Neural cell (in vitro differentiated cells): ENCODE measurements at regions not wholly inside any gene's neighbourhood (a gene's known extent, or its start where the extent isn't known, plus 50 kb on each side); places are given as distances from the start of the nearest gene placed in this dataset.

ENCODE experiments used
- H2AFZ ChIP-seq: fragments of 200-600, 300-800 bp; sonication (generic), shearing (Covaris generic); 2 replicates; pipeline ENCODE4 v1.6.0; 2014; ENCODE audit warnings: low read depth, mild to moderate bottlenecking, antibody characterized with exemption, low read length, moderate library complexity
- H3F3A ChIP-seq: fragments of 200-600 bp; shearing (Covaris generic); 2 replicates; pipeline ENCODE4 v1.6.1; 2016; ENCODE audit warnings: mild to moderate bottlenecking, moderate library complexity, mixed read lengths, antibody characterized with exemption, low read length; ENCODE audit not compliant: insufficient read depth, poor library complexity, severe bottlenecking
- H3K27ac ChIP-seq: fragments of 200-600, 300-800 bp; sonication (generic), shearing (Covaris generic); 2 replicates; pipeline ENCODE4 v1.5.1; 2014; ENCODE audit warnings: mild to moderate bottlenecking, low read length, moderate library complexity
- H3K27me3 ChIP-seq: fragments of 300-800, 200-600 bp; sonication (generic), shearing (Covaris generic); 2 replicates; pipeline ENCODE4 v1.6.0; 2014; ENCODE audit warnings: mild to moderate bottlenecking, low read depth, low read length, moderate library complexity; ENCODE audit not compliant: insufficient read depth
- H3K36me3 ChIP-seq: fragments of 300-800, 200-600 bp; sonication (generic), shearing (Covaris generic); 2 replicates; pipeline ENCODE4 v1.5.1; 2014; ENCODE audit warnings: mild to moderate bottlenecking, antibody characterized with exemption, low read length, moderate library complexity; ENCODE audit not compliant: insufficient read depth
- H3K4me2 ChIP-seq: fragments of 300-800, 200-600 bp; sonication (generic), shearing (Covaris generic); 2 replicates; pipeline ENCODE4 v1.6.0; 2014; ENCODE audit warnings: mild to moderate bottlenecking, low read length
- H3K4me3 ChIP-seq: fragments of 300-800, 200-600 bp; sonication (generic), shearing (Covaris generic); 2 replicates; pipeline ENCODE4 v1.5.1; 2014; ENCODE audit warnings: mild to moderate bottlenecking, low read length, moderate library complexity
- H3K79me2 ChIP-seq: fragments of 200-600 bp; shearing (Covaris generic); replicated peaks from 2 replicates; pipeline ENCODE4 v1.6.0; 2014; ENCODE audit warnings: mild to moderate bottlenecking, low read length, moderate library complexity; ENCODE audit not compliant: insufficient read depth
- H3K9ac ChIP-seq: fragments of 300-800, 200-600 bp; sonication (generic), shearing (Covaris generic); 2 replicates; pipeline ENCODE4 v1.6.1; 2016; ENCODE audit warnings: mild to moderate bottlenecking, low read length, mixed read lengths
- H3K9me2 ChIP-seq: fragments of 200-600 bp; shearing (Covaris generic); 2 replicates; pipeline ENCODE4 v1.6.1; 2016; ENCODE audit warnings: mild to moderate bottlenecking, low read length, mixed read lengths; ENCODE audit not compliant: insufficient read depth
- H3K9me3 ChIP-seq: fragments of 200-600, 300-800 bp; sonication (generic), shearing (Covaris generic); 2 replicates; pipeline ENCODE4 v1.6.1; 2016; ENCODE audit warnings: mild to moderate bottlenecking, mixed run types, low read length, moderate library complexity, mixed read lengths
- H4K20me1 ChIP-seq: fragments of 200-600 bp; shearing (Covaris generic); 2 replicates; pipeline ENCODE4 v1.6.1; 2016; ENCODE audit warnings: mild to moderate bottlenecking, mixed run types; ENCODE audit not compliant: insufficient read depth
- EP300 ChIP-seq: fragments of 450-650 bp; conservative IDR thresholded peaks from 2 replicates; pipeline ENCODE4 v1.6.1; 2014; ENCODE audit warnings: antibody characterized with exemption, mild to moderate bottlenecking, moderate library complexity; ENCODE audit not compliant: poor library complexity, severe bottlenecking
- EZH2 ChIP-seq: fragments of 200-600, 300-800 bp; shearing (Covaris generic), sonication (generic); IDR thresholded peaks from 2 replicates; pipeline ENCODE4 v1.6.1; 2014; ENCODE audit warnings: antibody characterized with exemption, low read length, borderline replicate concordance, mild to moderate bottlenecking; ENCODE audit not compliant: insufficient read depth, poor library complexity, severe bottlenecking
- MXI1 ChIP-seq: fragments of 450-650 bp; conservative IDR thresholded peaks from 2 replicates; pipeline ENCODE4 v1.6.1; 2014; ENCODE audit warnings: antibody characterized with exemption, mild to moderate bottlenecking; ENCODE audit not compliant: poor library complexity, severe bottlenecking
- POLR2AphosphoS5 ChIP-seq: IDR thresholded peaks from 2 replicates; pipeline ENCODE4 v1.6.1; 2012
- RAD21 ChIP-seq: fragments of 450-650 bp; conservative IDR thresholded peaks from 2 replicates; pipeline ENCODE4 v1.6.1; 2014; ENCODE audit warnings: antibody characterized with exemption, mild to moderate bottlenecking, moderate library complexity
- SMC3 ChIP-seq: fragments of 450-650 bp; conservative IDR thresholded peaks from 2 replicates; pipeline ENCODE4 v1.6.1; 2014; ENCODE audit warnings: antibody characterized with exemption, mild to moderate bottlenecking, moderate library complexity; ENCODE audit not compliant: poor library complexity
- TAF1 ChIP-seq: IDR thresholded peaks from 2 replicates; pipeline ENCODE4 v1.6.1; 2012; ENCODE audit warnings: low read depth
- TF ChIP-seq, protein P1 (sequence below): fragments of 450-650 bp; IDR thresholded peaks from 2 replicates; pipeline ENCODE4 v1.5.1; 2014; ENCODE audit warnings: antibody characterized with exemption, mild to moderate bottlenecking, moderate library complexity; ENCODE audit not compliant: poor library complexity, severe bottlenecking
- TF ChIP-seq, protein P2 (sequence below): IDR thresholded peaks from 2 replicates; pipeline ENCODE4 v1.6.1; 2012; ENCODE audit warnings: borderline replicate concordance

GRCh38 chr17:12282056-12282455 is 261.4 kb downstream of the MAP2K4 start:
- Histone ChIP-seq H3K9me2 (no peaks in the 10 kb centered on the region), H3K27ac (no peak overlapping the region), H3K36me3 (no peaks in the 10 kb centered on the region), H3K4me2 (no peak overlapping the region), H3K4me3 (no peak overlapping the region), H4K20me1 (no peaks in the 10 kb centered on the region), H3K9me3 (no peaks in the 10 kb centered on the region), H3K79me2 (no peaks in the 10 kb centered on the region), H3F3A (no peaks in the 10 kb centered on the region), H2AFZ (no peak overlapping the region), H3K9ac (no peak overlapping the region), H3K27me3 (no peaks in the 10 kb centered on the region)
- no peak for TF ChIP-seq RAD21
- TF ChIP-seq, protein P1, sequence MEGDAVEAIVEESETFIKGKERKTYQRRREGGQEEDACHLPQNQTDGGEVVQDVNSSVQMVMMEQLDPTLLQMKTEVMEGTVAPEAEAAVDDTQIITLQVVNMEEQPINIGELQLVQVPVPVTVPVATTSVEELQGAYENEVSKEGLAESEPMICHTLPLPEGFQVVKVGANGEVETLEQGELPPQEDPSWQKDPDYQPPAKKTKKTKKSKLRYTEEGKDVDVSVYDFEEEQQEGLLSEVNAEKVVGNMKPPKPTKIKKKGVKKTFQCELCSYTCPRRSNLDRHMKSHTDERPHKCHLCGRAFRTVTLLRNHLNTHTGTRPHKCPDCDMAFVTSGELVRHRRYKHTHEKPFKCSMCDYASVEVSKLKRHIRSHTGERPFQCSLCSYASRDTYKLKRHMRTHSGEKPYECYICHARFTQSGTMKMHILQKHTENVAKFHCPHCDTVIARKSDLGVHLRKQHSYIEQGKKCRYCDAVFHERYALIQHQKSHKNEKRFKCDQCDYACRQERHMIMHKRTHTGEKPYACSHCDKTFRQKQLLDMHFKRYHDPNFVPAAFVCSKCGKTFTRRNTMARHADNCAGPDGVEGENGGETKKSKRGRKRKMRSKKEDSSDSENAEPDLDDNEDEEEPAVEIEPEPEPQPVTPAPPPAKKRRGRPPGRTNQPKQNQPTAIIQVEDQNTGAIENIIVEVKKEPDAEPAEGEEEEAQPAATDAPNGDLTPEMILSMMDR = no peak
- no peak for TF ChIP-seq EP300
- TF ChIP-seq, protein P2, sequence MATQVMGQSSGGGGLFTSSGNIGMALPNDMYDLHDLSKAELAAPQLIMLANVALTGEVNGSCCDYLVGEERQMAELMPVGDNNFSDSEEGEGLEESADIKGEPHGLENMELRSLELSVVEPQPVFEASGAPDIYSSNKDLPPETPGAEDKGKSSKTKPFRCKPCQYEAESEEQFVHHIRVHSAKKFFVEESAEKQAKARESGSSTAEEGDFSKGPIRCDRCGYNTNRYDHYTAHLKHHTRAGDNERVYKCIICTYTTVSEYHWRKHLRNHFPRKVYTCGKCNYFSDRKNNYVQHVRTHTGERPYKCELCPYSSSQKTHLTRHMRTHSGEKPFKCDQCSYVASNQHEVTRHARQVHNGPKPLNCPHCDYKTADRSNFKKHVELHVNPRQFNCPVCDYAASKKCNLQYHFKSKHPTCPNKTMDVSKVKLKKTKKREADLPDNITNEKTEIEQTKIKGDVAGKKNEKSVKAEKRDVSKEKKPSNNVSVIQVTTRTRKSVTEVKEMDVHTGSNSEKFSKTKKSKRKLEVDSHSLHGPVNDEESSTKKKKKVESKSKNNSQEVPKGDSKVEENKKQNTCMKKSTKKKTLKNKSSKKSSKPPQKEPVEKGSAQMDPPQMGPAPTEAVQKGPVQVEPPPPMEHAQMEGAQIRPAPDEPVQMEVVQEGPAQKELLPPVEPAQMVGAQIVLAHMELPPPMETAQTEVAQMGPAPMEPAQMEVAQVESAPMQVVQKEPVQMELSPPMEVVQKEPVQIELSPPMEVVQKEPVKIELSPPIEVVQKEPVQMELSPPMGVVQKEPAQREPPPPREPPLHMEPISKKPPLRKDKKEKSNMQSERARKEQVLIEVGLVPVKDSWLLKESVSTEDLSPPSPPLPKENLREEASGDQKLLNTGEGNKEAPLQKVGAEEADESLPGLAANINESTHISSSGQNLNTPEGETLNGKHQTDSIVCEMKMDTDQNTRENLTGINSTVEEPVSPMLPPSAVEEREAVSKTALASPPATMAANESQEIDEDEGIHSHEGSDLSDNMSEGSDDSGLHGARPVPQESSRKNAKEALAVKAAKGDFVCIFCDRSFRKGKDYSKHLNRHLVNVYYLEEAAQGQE = no peak
- TF ChIP-seq SMC3 = no peak
- TF ChIP-seq EZH2 = no peak
- no peak for TF ChIP-seq POLR2AphosphoS5
- TF ChIP-seq TAF1 = no peak
- no peak for TF ChIP-seq MXI1

DNA sequence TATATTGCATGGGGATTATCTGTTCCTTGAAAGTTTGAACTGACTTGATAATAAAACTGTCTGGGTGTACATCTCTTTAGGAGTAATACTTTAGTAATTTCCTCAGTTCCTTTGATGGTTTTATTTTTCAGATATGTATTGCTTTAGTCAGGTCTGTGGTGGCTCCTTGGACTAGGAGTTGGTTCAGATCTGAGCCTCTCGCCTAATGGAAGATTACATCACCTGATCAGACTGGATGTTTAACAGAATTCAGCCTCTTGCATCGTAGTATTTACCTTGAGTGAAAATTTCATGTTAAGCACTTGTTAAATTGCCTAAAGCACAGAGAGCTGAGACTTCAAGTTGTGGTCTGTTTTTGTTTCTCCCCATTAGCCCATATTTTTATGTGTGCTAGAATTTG is 267.3 kb downstream of the MAP2K4 start:
- Histone ChIP-seq H3K4me3 (no peak overlapping the region), H3K9ac (no peak overlapping the region), H2AFZ (no peak overlapping the region), H3K4me2 (no peak overlapping the region), H3K27ac (no peak overlapping the region), H3K36me3 (no peaks in the 10 kb centered on the region), H3F3A (no peaks in the 10 kb centered on the region), H3K27me3 (no peaks in the 10 kb centered on the region), H4K20me1 (no peaks in the 10 kb centered on the region), H3K9me2 (no peaks in the 10 kb centered on the region), H3K9me3 (no peaks in the 10 kb centered on the region), H3K79me2 (no peaks in the 10 kb centered on the region)
- TF ChIP-seq POLR2AphosphoS5 (no peak), MXI1 (no peak), TAF1 (no peak), RAD21 (no peak), EP300 (no peak), EZH2 (no peak), SMC3 (no peak)
- TF ChIP-seq, protein P1 = no peak
- TF ChIP-seq, protein P2 = no peak
